Renal cortex interstitium (tissue), 11 donors: ENCODE measurements at regions not wholly inside any gene's neighbourhood (a gene's known extent, or its start where the extent isn't known, plus 50 kb on each side); places are given as distances from the start of the nearest gene placed in this dataset.
"Not testable (repeated sequence)": the region's sequence is repeated elsewhere in the genome, so short reads cannot be mapped to it uniquely, and the experiment has no call there.

Experiments
- DNase-seq, 11 donors: peaks; one replicate each; pipeline ENCODE4 v3.0.0-alpha.2; 2013; ENCODE audit warnings: low read depth in 9 of 11, low spot score in 4 of 11; ENCODE audit errors: extremely low read depth in 1 of 11

GRCh38 chr19:37303591-37304171 lies 67.2 kb upstream of the ZNF527 start:
- no peak for DNase-seq

GRCh38 chr19:37304190-37304883 lies 66.6 kb upstream of the ZNF527 start:
- DNase-seq = no peak

GRCh38 chr19:37304884-37305255 lies 66.0 kb upstream of the ZNF527 start:
- no peak for DNase-seq

- DNase-seq = no peak
Observed at GRCh38 chr19:37306383-37306963, 64.4 kb upstream of the ZNF527 start.

DNA sequence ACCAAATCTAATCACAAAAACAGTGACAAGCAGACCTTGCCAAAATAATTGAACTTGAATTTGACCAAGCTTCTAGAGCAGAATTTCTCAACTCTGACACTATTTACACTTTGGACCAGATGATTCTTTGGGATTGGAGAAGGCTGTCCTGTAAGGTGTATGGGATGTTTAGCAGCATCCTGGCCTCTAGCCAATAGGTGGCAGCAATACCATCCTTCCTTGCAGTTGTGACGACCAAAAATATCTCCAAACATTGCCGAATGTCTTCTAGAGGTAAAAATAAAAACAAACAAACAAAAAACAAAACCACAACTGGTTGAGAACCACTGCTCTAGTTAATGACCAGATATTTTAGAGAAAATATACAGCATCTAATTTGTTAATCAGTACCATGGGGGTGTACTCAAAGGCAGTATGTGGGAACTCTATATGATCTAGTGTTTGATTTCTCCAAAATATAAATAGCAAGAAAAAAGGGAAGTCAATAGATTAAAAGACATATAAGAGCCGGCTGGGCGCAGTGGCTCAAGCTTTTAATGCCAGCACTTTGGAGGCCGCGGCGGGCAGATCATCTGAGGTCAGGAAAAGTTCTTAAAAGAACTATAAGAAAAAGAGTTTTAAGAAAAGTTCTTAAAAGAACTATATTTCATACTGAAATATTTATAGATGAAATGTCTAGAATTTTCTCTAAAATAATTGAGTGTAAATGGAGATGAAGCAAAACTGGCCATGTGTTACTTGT lies 60.9 kb upstream of the ZNF527 start:
- DNase-seq = no peak

- DNase-seq = peak in 4 of 11 donors; percentile 42 to 60 (median 52)
Observed at GRCh38 chr19:37312531-37313334, 58.2 kb upstream of the ZNF527 start.

- no peak for DNase-seq
Observed at GRCh38 chr19:37313335-37313627, 57.6 kb upstream of the ZNF527 start.

DNA sequence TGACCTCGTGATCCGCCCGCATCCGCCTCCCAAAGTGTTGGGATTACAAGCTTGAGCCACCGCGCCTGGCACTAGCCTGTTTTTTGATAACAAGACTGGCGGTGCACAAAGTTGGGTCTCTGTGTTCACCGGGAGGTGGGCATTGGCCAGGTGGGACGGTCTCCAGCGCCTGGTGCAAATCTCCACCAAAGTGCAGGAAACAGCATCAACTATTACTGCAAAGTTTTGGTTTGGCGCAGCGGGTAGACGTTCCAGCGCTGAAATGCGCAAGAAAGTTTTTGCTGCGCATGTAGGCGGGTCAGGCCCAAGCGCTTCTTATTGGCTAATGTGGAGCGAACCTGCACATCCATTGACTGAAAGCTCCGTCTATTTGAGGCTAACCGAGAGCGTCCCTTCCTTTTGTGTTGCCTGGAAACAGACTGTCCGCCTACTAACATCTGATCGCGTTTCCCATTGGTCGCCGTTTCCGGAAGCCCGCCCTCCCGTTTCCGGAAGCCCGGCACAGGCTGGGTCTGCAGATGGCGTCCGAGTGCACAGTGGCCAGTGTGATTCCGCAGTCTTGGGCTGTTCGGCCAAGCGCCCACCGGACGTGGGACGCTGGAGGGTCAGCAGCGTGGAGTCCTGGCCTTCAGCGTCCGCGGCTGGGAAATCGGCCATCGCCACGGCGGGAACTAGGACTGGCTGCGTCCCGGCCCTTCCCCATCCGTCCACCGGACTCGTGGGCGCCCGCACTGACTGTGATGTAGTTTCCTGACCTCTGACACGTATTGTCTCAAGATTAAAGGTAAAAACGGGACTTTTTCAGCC lies 53.3 kb upstream of the ZNF527 start:
- peak; percentile 92 to 99 (median 97) for DNase-seq

DNA sequence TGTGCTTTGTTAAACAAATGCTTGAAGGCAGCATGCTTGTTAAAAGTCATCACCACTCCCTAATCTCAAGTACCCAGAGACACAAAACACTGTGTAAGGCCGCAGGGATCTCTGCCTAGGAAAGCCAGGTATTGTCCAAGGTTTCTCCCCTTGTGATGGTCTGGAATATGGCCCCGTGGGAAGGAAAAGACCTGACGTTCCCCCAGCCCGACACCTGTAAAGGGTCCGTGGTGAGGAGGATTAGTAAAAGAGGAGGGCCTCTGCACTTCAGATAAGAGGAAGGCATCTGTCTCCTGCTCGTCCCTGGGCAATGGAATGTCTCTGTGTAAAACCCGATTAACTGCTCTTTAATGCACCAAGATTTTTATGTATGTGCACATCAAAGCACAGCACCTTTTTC lies 49.9 kb upstream of the ZNF527 start:
- DNase-seq = not testable (repeated sequence)
